LNCaP clone FGC (cell line): ENCODE measurements at regions not wholly inside any gene's neighbourhood (a gene's known extent, or its start where the extent isn't known, plus 50 kb on each side); places are given as distances from the start of the nearest gene placed in this dataset.

Experiments used
- DNase-seq: peaks from one replicate; pipeline ENCODE4 v3.0.0-alpha.2; 2011; ENCODE audit warnings: low read depth
- H3K4me3 ChIP-seq: 2 replicates; pipeline ENCODE4 v1.5.1; 2011; ENCODE audit warnings: mild to moderate bottlenecking, low read depth, low read length, control low read depth
- CTCF ChIP-seq: IDR thresholded peaks from 2 replicates; pipeline ENCODE4 v1.5.1; 2012; ENCODE audit warnings: mild to moderate bottlenecking; ENCODE audit not compliant: control insufficient read depth, insufficient read depth; ENCODE audit errors: extremely low read depth

DNA sequence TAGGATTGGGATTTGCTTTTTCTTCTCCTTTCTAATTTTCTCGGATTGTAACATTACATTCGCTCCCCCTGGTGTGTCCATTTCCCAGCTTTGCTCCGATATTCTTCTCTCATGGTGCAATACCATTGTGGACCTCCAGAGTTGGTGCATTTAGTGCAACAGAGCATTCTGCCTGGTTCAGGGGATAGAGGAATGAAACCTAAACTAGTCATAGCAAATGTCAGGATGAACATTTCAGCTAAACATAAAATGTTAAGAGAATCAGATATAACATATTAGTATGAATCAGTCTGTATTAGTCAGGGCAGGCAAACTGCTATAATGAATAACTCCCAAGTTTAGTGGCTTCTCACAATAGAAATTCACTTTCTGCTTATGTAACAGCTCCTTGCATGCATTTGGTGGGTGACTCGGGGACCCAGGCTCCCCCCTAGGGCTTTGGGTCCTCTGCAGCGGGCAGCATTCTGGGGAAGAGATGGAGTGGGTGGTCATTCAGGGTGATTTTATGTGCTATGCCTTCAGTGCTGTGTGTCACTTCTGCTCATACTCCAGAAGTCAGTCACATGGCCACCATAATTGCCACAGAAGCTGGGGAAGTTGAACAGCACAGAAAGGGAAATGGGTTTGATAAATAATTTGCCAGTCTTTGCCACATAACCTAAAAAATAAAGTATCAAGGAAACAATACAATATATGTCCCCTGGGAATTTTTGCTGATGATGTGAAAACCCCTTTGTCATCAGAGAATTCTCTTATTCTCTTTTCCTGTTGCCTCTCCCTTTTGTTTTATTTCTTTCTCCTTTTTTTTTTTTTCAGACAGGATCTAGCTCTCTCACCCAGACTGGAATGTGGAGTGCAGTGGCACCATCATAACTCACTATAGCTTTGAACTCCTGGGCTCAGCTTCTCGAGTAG, 111.0 kb downstream of the HSPH1 start:
- H3K4me3 ChIP-seq = no peak overlapping the region
- DNase-seq = no peak
- no peak for TF ChIP-seq CTCF

DNA sequence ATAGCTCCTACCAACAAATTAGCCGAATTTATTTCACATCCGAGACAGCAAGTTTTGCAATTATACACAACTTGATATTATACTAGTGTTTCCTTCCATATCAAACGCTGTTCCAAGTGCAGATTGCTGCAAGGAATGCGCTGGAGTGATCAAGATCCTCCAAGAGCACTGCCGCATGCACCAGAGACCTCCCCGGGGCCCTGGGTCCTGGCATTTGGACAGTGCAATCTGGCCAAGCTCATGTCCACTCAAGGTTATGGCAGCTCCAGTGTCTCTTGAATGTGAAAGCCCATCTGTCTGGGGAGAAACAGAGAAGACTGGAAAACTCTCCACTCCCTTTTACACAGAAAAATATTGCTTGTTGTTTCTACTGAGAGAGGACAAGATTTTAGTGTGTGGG, 111.9 kb downstream of the HSPH1 start:
- DNase-seq = no peak
- H3K4me3 ChIP-seq = no peak overlapping the region
- TF ChIP-seq CTCF = no peak

DNA sequence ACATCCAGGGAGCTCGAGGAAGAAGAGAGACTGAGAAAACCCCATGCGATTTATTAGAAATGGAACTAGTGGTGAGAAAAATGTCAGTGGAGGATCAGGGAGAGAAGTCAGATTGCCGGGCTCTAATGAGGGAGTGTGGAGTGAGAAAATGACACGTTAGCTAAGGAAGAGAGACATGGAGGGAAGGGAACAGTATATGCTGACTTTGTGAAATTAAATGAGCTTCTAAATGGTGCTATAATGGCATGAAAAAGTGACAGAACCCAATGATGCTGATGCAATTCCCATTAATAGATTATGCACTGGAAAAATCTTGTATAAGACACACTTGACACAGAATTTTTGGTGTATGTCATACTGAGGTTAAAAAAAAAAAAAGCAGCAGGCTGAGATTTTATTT, 112.6 kb downstream of the HSPH1 start:
- TF ChIP-seq CTCF = no peak
- no peak for DNase-seq

GRCh38 chr13:31048521-31048920, 113.2 kb downstream of the HSPH1 start:
- TF ChIP-seq CTCF = no peak
- H3K4me3 ChIP-seq = no peak overlapping the region
- no peak for DNase-seq

More for the DNA sequence above, 112.6 kb downstream of the HSPH1 start:
- H3K4me3 ChIP-seq = no peak overlapping the region

- no peak for DNase-seq
- no peak overlapping the region for H3K4me3 ChIP-seq
- no peak for TF ChIP-seq CTCF
These were observed 114.3 kb downstream of the TEX26 start for GRCh38 chr13:31046711-31047279.

- DNase-seq = no peak
- TF ChIP-seq CTCF = no peak
These were observed 113.0 kb downstream of the TEX26 start for GRCh38 chr13:31045286-31046081.

More at GRCh38 chr13:31045286-31046081, 113.0 kb downstream of the TEX26 start:
- no peak overlapping the region for H3K4me3 ChIP-seq
